GM12891 (cell line): ENCODE measurements at regions not wholly inside any gene's neighbourhood (a gene's known extent, or its start where the extent isn't known, plus 50 kb on each side); places are given as distances from the start of the nearest gene placed in this dataset.

Experiments
- POLR2A ChIP-seq: IDR thresholded peaks from 2 replicates; pipeline ENCODE4 v1.6.1; 2011; ENCODE audit warnings: low read depth, low read length, control low read depth
- POLR2AphosphoS5 ChIP-seq: IDR thresholded peaks from 2 replicates; pipeline ENCODE4 v1.6.1; 2011; ENCODE audit warnings: low read depth, low read length, control low read depth
- POU2F2 ChIP-seq: IDR thresholded peaks from 2 replicates; pipeline ENCODE4 v1.6.1; 2011; ENCODE audit warnings: low read depth, mild to moderate bottlenecking, control low read depth, low read length, moderate library complexity

- no peak for TF ChIP-seq POLR2AphosphoS5
- TF ChIP-seq POLR2A = no peak
- no peak for TF ChIP-seq POU2F2
Measured at GRCh38 chr5:30867711-30868110, 325.8 kb upstream of the CDH6 start.
